Activated CD4-positive, alpha-beta T cell treated with anti-CD3 and anti-CD28 coated beads for 36 hours (primary cell): ENCODE measurements at regions not wholly inside any gene's neighbourhood (a gene's known extent, or its start where the extent isn't known, plus 50 kb on each side); places are given as distances from the start of the nearest gene placed in this dataset.

Experiments used
- ATAC-seq: fragments of 200-7000 bp; cut with Tn5 transposase; one replicate; pipeline ENCODE4 v1.10.0; 2021; ENCODE audit warnings: mild to moderate bottlenecking, moderate library complexity
- CTCF ChIA-PET: fragments of 350-600 bp; sonication (Branson Sonifier 250); formaldehyde crosslinking; loops from one replicate; lab custom pipeline; 2021; ENCODE audit warnings: antibody characterized with exemption; lab: Charles Lee
- POLR2A ChIA-PET: fragments of 350-600 bp; sonication (Branson Sonifier 250); formaldehyde crosslinking; loops from one replicate; lab custom pipeline; 2021; ENCODE audit warnings: antibody characterized with exemption, inconsistent platforms; lab: Charles Lee
- DNase-seq: peaks from one replicate; pipeline ENCODE4 v3.0.0-alpha.2; 2020
- H3K27ac Mint-ChIP-seq: one replicate; pipeline ENCODE4 v1.8.0; 2021; ENCODE audit warnings: mixed read lengths
- H3K27me3 Mint-ChIP-seq: one replicate; pipeline ENCODE4 v1.8.0; 2021; ENCODE audit warnings: mixed read lengths
- H3K36me3 Mint-ChIP-seq: one replicate; pipeline ENCODE4 v1.8.0; 2021; ENCODE audit warnings: low read depth, mixed read lengths
- H3K4me1 Mint-ChIP-seq: one replicate; pipeline ENCODE4 v1.8.0; 2021; ENCODE audit warnings: mixed read lengths
- H3K4me3 Mint-ChIP-seq: one replicate; pipeline ENCODE4 v1.8.0; 2021; ENCODE audit warnings: mild to moderate bottlenecking, moderate library complexity, mixed read lengths
- H3K9me3 Mint-ChIP-seq: one replicate; pipeline ENCODE4 v1.8.0; 2021; ENCODE audit warnings: low read depth, mixed read lengths
- intact Hi-C, 2 experiments: fragments of 100-400 bp; cut with DNase I in 1 of 2; cut with micrococcal nuclease in 1 of 2; formaldehyde crosslinking; loops; one replicate each; pipeline versions ENCODE4 v1.14.2 to v1.15.1; 2022 to 2024; cut with DNase I, micrococcal nuclease

- POLR2A ChIA-PET: no interaction called here
- peaks cover 2% of the 10 kb centered on the region for H3K27me3 Mint-ChIP-seq
- CTCF ChIA-PET: no interaction called here
- DNase-seq (no peak), ATAC-seq (no peak)
- H3K4me1 Mint-ChIP-seq: no peaks in the 10 kb centered on the region
- H3K4me3 Mint-ChIP-seq: no peak overlapping the region
- no peaks in the 10 kb centered on the region for H3K36me3 Mint-ChIP-seq
- H3K9me3 Mint-ChIP-seq: no peaks in the 10 kb centered on the region
- H3K27ac Mint-ChIP-seq: no peak overlapping the region
- intact Hi-C loops: no loop called here
Measured at GRCh38 chr9:82091100-82091499, 102.5 kb downstream of the SPATA31D1 start.

GRCh38 chr9:82091610-82092009, 103.0 kb downstream of the SPATA31D1 start:
- H3K27me3 Mint-ChIP-seq: peaks cover 2% of the 10 kb centered on the region
- no peaks in the 10 kb centered on the region for H3K4me1 Mint-ChIP-seq
- ATAC-seq: no peak
- POLR2A ChIA-PET: no interaction called here
- no peak for DNase-seq
- CTCF ChIA-PET: no interaction called here
- intact Hi-C loops: no loop called here
- H3K9me3 Mint-ChIP-seq: no peaks in the 10 kb centered on the region
- H3K4me3 Mint-ChIP-seq: no peak overlapping the region
- no peaks in the 10 kb centered on the region for H3K36me3 Mint-ChIP-seq
- no peak overlapping the region for H3K27ac Mint-ChIP-seq

- no peak overlapping the region for H3K4me3 Mint-ChIP-seq
- ATAC-seq (no peak), DNase-seq (no peak)
- H3K27ac Mint-ChIP-seq: no peak overlapping the region
- ChIA-PET CTCF (interaction anchor here (1.5 kb wide), 1 partner anchor 505 kb away, joined by 3 read pairs; no protein-coding TSS in a partner anchor), POLR2A (no interaction called here)
- intact Hi-C loops: no loop called here
- no peaks in the 10 kb centered on the region for H3K36me3 Mint-ChIP-seq
- H3K9me3 Mint-ChIP-seq: peaks cover 2% of the 10 kb centered on the region
- H3K27me3 Mint-ChIP-seq: no peaks in the 10 kb centered on the region
- H3K4me1 Mint-ChIP-seq: no peaks in the 10 kb centered on the region
Measured at GRCh38 chr9:82101475-82101874, 112.9 kb downstream of the SPATA31D1 start.

GRCh38 chr9:82104252-82104651, 115.7 kb downstream of the SPATA31D1 start:
- CTCF ChIA-PET: no interaction called here
- no peaks in the 10 kb centered on the region for H3K36me3 Mint-ChIP-seq
- no peaks in the 10 kb centered on the region for H3K4me1 Mint-ChIP-seq
- intact Hi-C loops: no loop called here
- no peaks in the 10 kb centered on the region for H3K27me3 Mint-ChIP-seq
- peaks cover 2% of the 10 kb centered on the region for H3K9me3 Mint-ChIP-seq
- no peak overlapping the region for H3K27ac Mint-ChIP-seq
- no peak for DNase-seq
- no peak for ATAC-seq
- POLR2A ChIA-PET: no interaction called here
- no peak overlapping the region for H3K4me3 Mint-ChIP-seq

GRCh38 chr9:82105729-82106128, 117.2 kb downstream of the SPATA31D1 start:
- H3K27ac Mint-ChIP-seq: no peak overlapping the region
- H3K4me3 Mint-ChIP-seq: no peak overlapping the region
- H3K27me3 Mint-ChIP-seq: no peaks in the 10 kb centered on the region
- ChIA-PET POLR2A (no interaction called here), CTCF (no interaction called here)
- ATAC-seq (no peak), DNase-seq (no peak)
- H3K9me3 Mint-ChIP-seq: peaks cover 2% of the 10 kb centered on the region
- intact Hi-C loops: no loop called here
- H3K36me3 Mint-ChIP-seq: no peaks in the 10 kb centered on the region
- H3K4me1 Mint-ChIP-seq: no peaks in the 10 kb centered on the region

- DNase-seq (no peak), ATAC-seq (no peak)
- intact Hi-C loops: no loop called here
- H3K27me3 Mint-ChIP-seq: no peaks in the 10 kb centered on the region
- ChIA-PET POLR2A (no interaction called here), CTCF (no interaction called here)
- H3K9me3 Mint-ChIP-seq: peaks cover 2% of the 10 kb centered on the region
- no peak overlapping the region for H3K4me3 Mint-ChIP-seq
- no peak overlapping the region for H3K27ac Mint-ChIP-seq
- H3K4me1 Mint-ChIP-seq: no peaks in the 10 kb centered on the region
- H3K36me3 Mint-ChIP-seq: no peaks in the 10 kb centered on the region
Measured at GRCh38 chr9:82106536-82106935, 118.0 kb downstream of the SPATA31D1 start.

GRCh38 chr9:82108474-82108873, 119.9 kb downstream of the SPATA31D1 start:
- Mint-ChIP-seq H3K4me1 (no peaks in the 10 kb centered on the region), H3K36me3 (no peaks in the 10 kb centered on the region), H3K27ac (no peak overlapping the region), H3K27me3 (no peaks in the 10 kb centered on the region), H3K9me3 (no peaks in the 10 kb centered on the region), H3K4me3 (no peak overlapping the region)
- ChIA-PET POLR2A (no interaction called here), CTCF (no interaction called here)
- intact Hi-C loops: no loop called here
- DNase-seq (no peak), ATAC-seq (no peak)

- intact Hi-C loops: no loop called here
- Mint-ChIP-seq H3K9me3 (no peaks in the 10 kb centered on the region), H3K36me3 (no peaks in the 10 kb centered on the region), H3K27ac (no peak overlapping the region), H3K4me1 (no peaks in the 10 kb centered on the region), H3K27me3 (no peaks in the 10 kb centered on the region), H3K4me3 (no peak overlapping the region)
- POLR2A ChIA-PET: no interaction called here
- DNase-seq: no peak
- CTCF ChIA-PET: no interaction called here
- ATAC-seq: no peak
Measured at GRCh38 chr9:82108941-82109340, 120.4 kb downstream of the SPATA31D1 start.

- ChIA-PET POLR2A (no interaction called here), CTCF (no interaction called here)
- H3K27me3 Mint-ChIP-seq: no peaks in the 10 kb centered on the region
- no peak for ATAC-seq
- no peak for DNase-seq
- no peaks in the 10 kb centered on the region for H3K4me1 Mint-ChIP-seq
- H3K27ac Mint-ChIP-seq: no peak overlapping the region
- intact Hi-C loops: no loop called here
- H3K36me3 Mint-ChIP-seq: no peaks in the 10 kb centered on the region
- no peak overlapping the region for H3K4me3 Mint-ChIP-seq
- H3K9me3 Mint-ChIP-seq: no peaks in the 10 kb centered on the region
Measured at GRCh38 chr9:82109626-82110025, 121.1 kb downstream of the SPATA31D1 start.

- Mint-ChIP-seq H3K27ac (no peak overlapping the region), H3K4me1 (no peaks in the 10 kb centered on the region), H3K9me3 (peaks cover 2% of the 10 kb centered on the region), H3K36me3 (no peaks in the 10 kb centered on the region), H3K4me3 (no peak overlapping the region), H3K27me3 (no peaks in the 10 kb centered on the region)
- POLR2A ChIA-PET: no interaction called here
- CTCF ChIA-PET: no interaction called here
- no peak for ATAC-seq
- no peak for DNase-seq
- intact Hi-C loops: no loop called here
Measured at GRCh38 chr9:82110881-82111280, 122.3 kb downstream of the SPATA31D1 start.

- POLR2A ChIA-PET: no interaction called here
- intact Hi-C loops: no loop called here
- no peak for ATAC-seq
- CTCF ChIA-PET: no interaction called here
- no peaks in the 10 kb centered on the region for H3K36me3 Mint-ChIP-seq
- peaks cover 2% of the 10 kb centered on the region for H3K9me3 Mint-ChIP-seq
- no peak for DNase-seq
- no peaks in the 10 kb centered on the region for H3K4me1 Mint-ChIP-seq
- no peak overlapping the region for H3K4me3 Mint-ChIP-seq
- H3K27me3 Mint-ChIP-seq: no peaks in the 10 kb centered on the region
- H3K27ac Mint-ChIP-seq: no peak overlapping the region
Measured at GRCh38 chr9:82115331-82115730, 126.8 kb downstream of the SPATA31D1 start.

GRCh38 chr9:82115900-82116299, 127.3 kb downstream of the SPATA31D1 start:
- Mint-ChIP-seq H3K27me3 (no peaks in the 10 kb centered on the region), H3K27ac (no peak overlapping the region), H3K9me3 (peaks cover 2% of the 10 kb centered on the region), H3K4me3 (no peak overlapping the region), H3K36me3 (no peaks in the 10 kb centered on the region), H3K4me1 (no peaks in the 10 kb centered on the region)
- no peak for ATAC-seq
- POLR2A ChIA-PET: no interaction called here
- intact Hi-C loops: no loop called here
- CTCF ChIA-PET: no interaction called here
- no peak for DNase-seq

- H3K27ac Mint-ChIP-seq: no peak overlapping the region
- no peaks in the 10 kb centered on the region for H3K4me1 Mint-ChIP-seq
- peaks cover 2% of the 10 kb centered on the region for H3K9me3 Mint-ChIP-seq
- ATAC-seq (no peak), DNase-seq (no peak)
- H3K4me3 Mint-ChIP-seq: no peak overlapping the region
- H3K27me3 Mint-ChIP-seq: no peaks in the 10 kb centered on the region
- ChIA-PET CTCF (no interaction called here), POLR2A (no interaction called here)
- H3K36me3 Mint-ChIP-seq: no peaks in the 10 kb centered on the region
- intact Hi-C loops: no loop called here
Measured at GRCh38 chr9:82116556-82116955, 128.0 kb downstream of the SPATA31D1 start.
